NT2/D1 (cell line): ENCODE measurements at regions not wholly inside any gene's neighbourhood (a gene's known extent, or its start where the extent isn't known, plus 50 kb on each side); places are given as distances from the start of the nearest gene placed in this dataset.

ENCODE experiments used
- DNase-seq: peaks from one replicate; pipeline ENCODE4 v3.0.0-alpha.2; 2011; ENCODE audit warnings: low read depth, low spot score
- H3K27me3 ChIP-seq: 2 replicates; pipeline ENCODE4 v1.6.0; 2011; ENCODE audit warnings: mild to moderate bottlenecking; ENCODE audit not compliant: insufficient read length, insufficient read depth
- H3K36me3 ChIP-seq: 2 replicates; pipeline ENCODE4 v1.6.1; 2011; ENCODE audit warnings: mild to moderate bottlenecking, low read length, mixed read lengths; ENCODE audit not compliant: insufficient read depth, insufficient read length
- H3K4me1 ChIP-seq: 2 replicates; pipeline ENCODE4 v1.5.1; 2011; ENCODE audit not compliant: insufficient read depth, insufficient read length
- H3K4me3 ChIP-seq: 2 replicates; pipeline ENCODE4 v1.5.1; 2011; ENCODE audit warnings: low read depth; ENCODE audit not compliant: insufficient read length
- H3K9ac ChIP-seq: 2 replicates; pipeline ENCODE4 v1.6.0; 2011; ENCODE audit warnings: low read depth; ENCODE audit not compliant: insufficient read length
- H3K9me3 ChIP-seq: 2 replicates; pipeline ENCODE4 v1.5.1; 2011; ENCODE audit warnings: mild to moderate bottlenecking, low read length; ENCODE audit not compliant: insufficient read depth
- SUZ12 ChIP-seq: IDR thresholded peaks from 2 replicates; pipeline ENCODE4 v1.6.1; 2011; ENCODE audit not compliant: insufficient read length, insufficient read depth; ENCODE audit errors: extremely low read depth
- YY1 ChIP-seq: IDR thresholded peaks from 2 replicates; pipeline ENCODE4 v1.6.1; 2011; ENCODE audit not compliant: insufficient read length, insufficient read depth
- ZNF274 ChIP-seq: IDR thresholded peaks from 2 replicates; pipeline ENCODE4 v1.6.1; 2011; ENCODE audit warnings: mild to moderate bottlenecking, low read depth, low read length

- no peaks in the 10 kb centered on the region for H3K36me3 ChIP-seq
- no peaks in the 10 kb centered on the region for H3K4me1 ChIP-seq
- no peak overlapping the region for H3K9ac ChIP-seq
- H3K9me3 ChIP-seq: no peaks in the 10 kb centered on the region
- DNase-seq: no peak
- no peaks in the 10 kb centered on the region for H3K27me3 ChIP-seq
- H3K4me3 ChIP-seq: no peak overlapping the region
- TF ChIP-seq ZNF274 (no peak), YY1 (no peak), SUZ12 (no peak)
Measured at GRCh38 chr1:198440842-198441241, 99.6 kb downstream of the ATP6V1G3 start.

- TF ChIP-seq YY1 (no peak), SUZ12 (no peak), ZNF274 (no peak)
- no peak overlapping the region for H3K4me3 ChIP-seq
- H3K27me3 ChIP-seq: no peaks in the 10 kb centered on the region
- H3K36me3 ChIP-seq: no peaks in the 10 kb centered on the region
- no peaks in the 10 kb centered on the region for H3K9me3 ChIP-seq
- H3K9ac ChIP-seq: no peak overlapping the region
- H3K4me1 ChIP-seq: no peaks in the 10 kb centered on the region
- DNase-seq: no peak
Measured at GRCh38 chr1:198437332-198437731, 103.1 kb downstream of the ATP6V1G3 start.

GRCh38 chr1:198436276-198436675, 104.2 kb downstream of the ATP6V1G3 start:
- no peak overlapping the region for H3K4me3 ChIP-seq
- H3K9ac ChIP-seq: no peak overlapping the region
- no peaks in the 10 kb centered on the region for H3K4me1 ChIP-seq
- no peaks in the 10 kb centered on the region for H3K27me3 ChIP-seq
- no peak for DNase-seq
- no peaks in the 10 kb centered on the region for H3K9me3 ChIP-seq
- H3K36me3 ChIP-seq: no peaks in the 10 kb centered on the region
- no peak for TF ChIP-seq ZNF274
- TF ChIP-seq YY1: no peak

- H3K9me3 ChIP-seq: no peaks in the 10 kb centered on the region
- no peak overlapping the region for H3K9ac ChIP-seq
- no peak for TF ChIP-seq SUZ12
- TF ChIP-seq YY1: no peak
- no peak for TF ChIP-seq ZNF274
- no peak overlapping the region for H3K4me3 ChIP-seq
- DNase-seq: no peak
- no peaks in the 10 kb centered on the region for H3K36me3 ChIP-seq
- no peaks in the 10 kb centered on the region for H3K4me1 ChIP-seq
- H3K27me3 ChIP-seq: no peaks in the 10 kb centered on the region
Measured at GRCh38 chr1:198435056-198435455, 105.4 kb downstream of the ATP6V1G3 start.

GRCh38 chr1:198424441-198424840, 116.0 kb downstream of the ATP6V1G3 start:
- Histone ChIP-seq H3K27me3 (no peaks in the 10 kb centered on the region), H3K4me1 (no peaks in the 10 kb centered on the region), H3K9me3 (no peaks in the 10 kb centered on the region), H3K36me3 (no peaks in the 10 kb centered on the region), H3K4me3 (no peak overlapping the region), H3K9ac (no peak overlapping the region)
- no peak for TF ChIP-seq YY1
- TF ChIP-seq ZNF274: no peak
- TF ChIP-seq SUZ12: no peak
- DNase-seq: no peak

GRCh38 chr1:198423673-198424072, 116.8 kb downstream of the ATP6V1G3 start:
- peak; percentile 32 for DNase-seq
- Histone ChIP-seq H3K27me3 (no peaks in the 10 kb centered on the region), H3K36me3 (no peaks in the 10 kb centered on the region), H3K9ac (no peak overlapping the region), H3K4me1 (no peaks in the 10 kb centered on the region), H3K9me3 (no peaks in the 10 kb centered on the region), H3K4me3 (no peak overlapping the region)
- TF ChIP-seq YY1: no peak
- TF ChIP-seq SUZ12: no peak
- TF ChIP-seq ZNF274: no peak

GRCh38 chr1:198417039-198417438, 123.4 kb downstream of the ATP6V1G3 start:
- DNase-seq: no peak
- H3K9me3 ChIP-seq: no peaks in the 10 kb centered on the region
- H3K4me3 ChIP-seq: no peak overlapping the region
- no peaks in the 10 kb centered on the region for H3K36me3 ChIP-seq
- no peak for TF ChIP-seq YY1
- no peaks in the 10 kb centered on the region for H3K27me3 ChIP-seq
- no peak overlapping the region for H3K9ac ChIP-seq
- no peaks in the 10 kb centered on the region for H3K4me1 ChIP-seq

GRCh38 chr1:198416296-198416695, 124.2 kb downstream of the ATP6V1G3 start:
- no peaks in the 10 kb centered on the region for H3K27me3 ChIP-seq

More at GRCh38 chr1:198416296-198416695, 124.2 kb downstream of the ATP6V1G3 start:
- Histone ChIP-seq H3K9me3 (no peaks in the 10 kb centered on the region), H3K9ac (no peak overlapping the region), H3K36me3 (no peaks in the 10 kb centered on the region), H3K4me3 (no peak overlapping the region), H3K4me1 (no peaks in the 10 kb centered on the region)
- DNase-seq: no peak
- TF ChIP-seq YY1 (no peak), ZNF274 (no peak), SUZ12 (no peak)
